HG03196 (cell line): ENCODE measurements at regions not wholly inside any gene's neighbourhood (a gene's known extent, or its start where the extent isn't known, plus 50 kb on each side); places are given as distances from the start of the nearest gene placed in this dataset.
"Not testable (repeated sequence)": the region's sequence is repeated elsewhere in the genome, so short reads cannot be mapped to it uniquely, and the experiment has no call there.

ENCODE experiments used
- ATAC-seq: cut with Tn5 transposase; IDR thresholded peaks from one replicate; pipeline ENCODE4 v1.9.1; 2021; ENCODE audit not compliant: unreplicated experiment

GRCh38 chrY:3037471-3037870 lies 102.3 kb downstream of the ZFY start:
- ATAC-seq = no peak

DNA sequence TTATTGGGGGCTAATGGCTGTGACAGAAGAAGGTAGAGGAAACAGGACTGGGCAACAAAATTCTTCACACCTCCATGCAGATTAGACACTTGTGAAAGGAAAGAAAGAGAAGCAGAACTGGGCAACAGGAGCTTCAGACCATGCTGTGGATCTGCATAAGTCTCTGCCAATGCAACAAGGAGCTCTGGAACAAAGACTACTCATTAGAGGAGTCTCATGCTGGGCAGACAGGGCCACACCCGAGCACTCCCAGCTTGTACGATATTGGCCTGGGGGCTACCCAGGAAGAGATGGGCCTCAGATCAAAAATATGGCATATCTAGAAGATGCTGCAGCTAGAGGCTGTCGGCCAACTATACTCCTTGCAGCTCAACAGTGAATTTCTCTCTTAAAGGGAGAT lies 105.2 kb downstream of the ZFY start:
- no peak for ATAC-seq

- ATAC-seq = no peak
These were observed 106.8 kb downstream of the ZFY start for GRCh38 chrY:3041985-3042384.

DNA sequence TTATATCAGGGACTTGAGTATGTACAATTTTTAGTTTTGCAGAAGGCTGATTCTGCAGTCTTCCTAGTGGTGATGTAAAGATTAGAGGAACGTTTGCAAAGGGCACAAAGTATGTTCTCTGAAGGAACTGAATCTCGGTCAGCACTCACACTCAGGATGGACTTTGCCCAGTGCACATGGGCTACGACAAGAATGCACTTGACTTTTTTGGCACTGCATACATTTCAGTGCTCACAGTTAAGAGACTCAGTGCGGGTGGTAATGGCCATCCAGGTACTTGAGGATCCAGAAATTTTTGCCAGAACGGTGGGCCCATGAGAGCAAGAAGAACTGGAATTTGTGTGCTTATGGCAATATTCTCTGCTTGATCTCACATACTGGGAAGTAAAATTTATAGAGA lies 107.7 kb downstream of the ZFY start:
- ATAC-seq = no peak

DNA sequence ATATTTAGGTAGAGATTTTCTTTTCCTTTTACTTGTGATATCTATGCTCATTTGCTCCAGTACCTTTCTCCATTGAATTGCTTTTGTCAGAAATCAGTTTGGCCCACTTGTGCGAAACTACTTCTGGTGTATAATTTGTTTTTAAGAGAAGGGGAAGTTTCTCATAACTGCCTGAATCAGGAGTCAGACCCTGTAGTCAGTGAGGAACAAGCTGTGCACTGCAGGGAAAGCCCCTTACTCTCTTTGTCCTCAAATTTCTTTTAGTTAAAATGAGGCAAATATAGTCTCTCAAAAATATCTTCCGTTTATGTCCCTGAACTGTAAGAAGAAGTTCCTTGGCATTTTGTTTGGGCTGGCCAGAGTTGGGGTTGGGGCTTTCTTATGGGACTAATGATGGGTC lies 109.9 kb downstream of the ZFY start:
- no peak for ATAC-seq

DNA sequence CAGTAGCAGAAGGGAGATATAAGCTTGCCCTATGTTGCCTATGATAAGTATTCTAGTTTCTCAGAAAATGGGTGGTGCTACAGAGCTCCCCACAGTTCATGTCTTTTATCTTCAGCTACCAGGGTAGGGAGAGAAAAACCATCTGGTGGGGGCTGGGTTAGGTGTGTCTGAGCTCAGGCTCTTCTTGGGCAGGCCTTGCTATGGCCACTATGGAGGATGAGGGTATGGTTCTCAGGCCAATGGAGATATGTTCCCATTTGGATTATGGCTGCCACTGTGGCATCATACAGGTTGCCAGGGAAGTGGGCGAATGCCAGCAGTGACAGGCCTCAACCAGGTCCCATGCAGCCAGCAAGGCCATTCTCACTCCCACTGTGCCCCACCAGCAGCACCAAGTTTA lies 120.3 kb downstream of the ZFY start:
- not testable (repeated sequence) for ATAC-seq

- not testable (repeated sequence) for ATAC-seq
These were observed 123.2 kb downstream of the ZFY start for GRCh38 chrY:3058342-3058741.

DNA sequence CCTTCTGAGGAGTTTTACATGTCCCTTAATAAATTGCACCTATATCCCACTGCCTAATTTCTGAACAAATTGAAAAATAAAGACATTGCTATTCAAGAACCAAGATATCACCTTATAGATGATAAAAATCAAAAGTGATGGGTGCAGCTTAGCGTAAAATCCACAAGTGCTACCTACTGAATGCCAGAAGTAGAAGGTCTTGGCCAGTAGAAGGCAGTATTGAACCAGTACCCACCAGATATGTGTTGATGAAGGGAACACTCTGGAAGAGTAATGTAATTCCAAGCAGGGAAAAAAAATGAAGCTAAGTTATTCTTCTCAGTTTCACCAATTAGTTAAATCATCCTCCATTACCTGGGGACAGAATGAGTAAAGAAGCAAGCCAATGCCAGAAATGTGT lies 125.5 kb downstream of the ZFY start:
- not testable (repeated sequence) for ATAC-seq

- not testable (repeated sequence) for ATAC-seq
These were observed 153.0 kb downstream of the ZFY start for GRCh38 chrY:3088149-3088548.

DNA sequence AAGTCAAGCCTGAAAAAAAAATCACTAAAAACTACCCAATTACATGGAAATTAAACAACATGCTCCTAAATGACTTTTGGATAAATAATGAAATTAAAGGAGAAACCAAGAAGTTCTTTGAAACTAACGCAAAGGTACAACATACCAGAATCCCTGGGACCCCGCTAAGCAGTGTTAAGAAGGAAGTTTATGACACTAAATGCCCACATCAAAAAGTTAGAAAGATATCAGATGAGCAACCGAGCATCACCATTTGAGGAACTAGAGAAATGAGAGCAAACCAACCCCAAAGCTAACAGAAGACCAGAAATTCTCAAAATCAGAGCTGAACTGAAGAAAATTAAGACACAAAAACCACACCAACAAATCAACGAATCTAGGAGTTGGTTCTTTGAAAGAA lies 173.5 kb downstream of the ZFY start:
- not testable (repeated sequence) for ATAC-seq

GRCh38 chrY:3120234-3120633 lies 185.1 kb downstream of the ZFY start:
- ATAC-seq = peak; percentile 74

- peak; percentile 71 for ATAC-seq
These were observed 185.5 kb downstream of the ZFY start for GRCh38 chrY:3120716-3121115.

GRCh38 chrY:3123482-3123881 lies 188.3 kb downstream of the ZFY start:
- ATAC-seq = not testable (repeated sequence)

GRCh38 chrY:3171074-3171473 lies 235.9 kb downstream of the ZFY start:
- not testable (repeated sequence) for ATAC-seq

DNA sequence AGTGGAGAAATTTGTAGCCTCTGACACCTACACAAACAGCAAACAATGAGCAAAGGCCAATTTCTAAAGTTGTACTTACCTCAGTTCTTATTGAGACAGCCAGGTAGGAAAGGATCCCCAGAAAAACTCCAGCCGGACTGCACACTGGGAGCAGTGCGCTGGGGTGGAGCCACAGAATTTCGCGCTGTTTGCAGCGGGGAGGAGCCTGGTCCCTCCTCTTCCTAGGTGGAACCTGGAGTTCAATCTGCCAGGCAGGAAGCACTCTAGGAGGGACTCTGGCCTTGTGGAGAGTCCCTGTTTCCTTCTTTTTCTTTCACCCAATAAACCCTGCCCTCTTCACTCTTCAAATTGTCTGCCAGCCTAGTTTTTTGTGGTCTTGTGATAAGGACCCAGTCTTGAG lies 259.9 kb downstream of the ZFY start:
- ATAC-seq = not testable (repeated sequence)

DNA sequence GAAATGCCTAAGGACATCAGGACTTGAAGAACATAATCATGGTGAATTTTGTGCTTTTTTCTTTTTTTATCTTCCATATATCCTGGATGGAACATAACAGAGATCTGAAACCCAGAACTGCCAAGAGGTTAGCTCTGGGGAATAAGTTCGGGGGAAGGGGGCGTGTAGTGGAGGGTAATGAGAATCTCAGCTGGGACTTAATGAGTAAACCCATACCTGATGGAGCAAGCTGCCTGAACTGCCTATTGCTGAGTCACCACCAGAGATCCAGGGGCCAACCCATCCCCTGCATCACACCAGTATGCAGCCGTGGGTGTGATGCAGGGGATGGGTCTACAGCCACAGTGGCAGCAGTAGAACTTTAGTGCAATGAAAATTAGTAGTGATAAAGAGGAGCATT lies 267.1 kb downstream of the ZFY start:
- not testable (repeated sequence) for ATAC-seq

DNA sequence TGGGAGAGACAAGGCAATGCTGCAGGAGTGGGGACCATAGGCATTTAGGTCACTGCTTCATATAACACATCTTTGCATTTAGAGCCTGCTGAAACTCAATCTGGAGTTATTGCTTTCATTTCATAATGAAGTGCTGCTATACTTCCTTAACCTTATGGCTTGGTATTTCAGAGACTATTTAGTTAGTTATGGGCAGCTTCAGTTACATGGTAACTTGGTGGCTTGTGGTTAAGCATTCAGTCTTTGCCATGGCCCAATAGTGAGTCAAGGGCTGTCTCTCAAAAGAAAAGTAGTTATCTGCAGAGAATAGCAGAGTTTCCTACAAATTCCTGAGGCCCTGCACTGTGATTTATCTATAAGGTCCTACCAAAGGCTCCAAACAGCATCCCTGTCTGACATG lies 271.6 kb downstream of the ZFY start:
- ATAC-seq = peak; percentile 65

DNA sequence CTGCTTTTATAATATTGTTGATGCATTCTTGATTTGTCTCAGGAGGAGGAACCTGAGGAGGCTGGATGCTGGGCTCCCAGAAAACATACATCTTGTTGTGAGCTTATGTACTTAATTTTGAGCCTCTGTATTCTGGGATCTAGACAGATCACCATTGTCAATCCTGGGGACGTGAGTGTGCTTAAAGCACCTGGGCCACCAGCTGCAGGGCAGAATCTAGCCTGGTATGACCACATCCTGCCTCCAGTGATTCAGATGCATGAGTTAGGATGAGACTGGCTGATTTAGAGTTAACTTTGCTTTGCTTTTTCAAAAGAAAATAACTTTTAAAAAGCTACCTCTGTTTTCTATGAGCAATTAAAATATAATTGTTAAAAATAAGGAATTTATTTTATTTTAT lies 278.0 kb downstream of the ZFY start:
- peak; percentile 69 for ATAC-seq

GRCh38 chrY:3218134-3218533 lies 283.0 kb downstream of the ZFY start:
- ATAC-seq = peak; percentile 49

GRCh38 chrY:3218559-3218958 lies 283.4 kb downstream of the ZFY start:
- ATAC-seq = not testable (repeated sequence)

DNA sequence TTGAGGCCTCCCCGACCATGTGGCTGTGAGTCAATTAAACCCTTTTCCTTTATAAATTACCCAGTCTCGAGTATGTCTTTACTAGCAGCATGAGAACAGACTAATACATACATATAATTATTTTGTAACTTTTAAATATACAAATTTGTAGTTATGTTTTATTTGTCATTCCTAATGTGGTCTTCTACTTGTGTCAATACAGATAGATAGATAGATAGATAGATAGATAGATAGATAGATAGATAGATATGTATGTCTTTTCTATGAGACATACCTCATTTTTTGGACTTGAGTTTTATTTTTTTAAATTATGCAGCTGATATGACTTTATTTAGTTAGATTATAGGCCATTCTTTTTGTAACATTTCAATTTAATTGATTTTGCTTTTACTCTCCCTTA lies 316.0 kb upstream of the TGIF2LY start:
- not testable (repeated sequence) for ATAC-seq

DNA sequence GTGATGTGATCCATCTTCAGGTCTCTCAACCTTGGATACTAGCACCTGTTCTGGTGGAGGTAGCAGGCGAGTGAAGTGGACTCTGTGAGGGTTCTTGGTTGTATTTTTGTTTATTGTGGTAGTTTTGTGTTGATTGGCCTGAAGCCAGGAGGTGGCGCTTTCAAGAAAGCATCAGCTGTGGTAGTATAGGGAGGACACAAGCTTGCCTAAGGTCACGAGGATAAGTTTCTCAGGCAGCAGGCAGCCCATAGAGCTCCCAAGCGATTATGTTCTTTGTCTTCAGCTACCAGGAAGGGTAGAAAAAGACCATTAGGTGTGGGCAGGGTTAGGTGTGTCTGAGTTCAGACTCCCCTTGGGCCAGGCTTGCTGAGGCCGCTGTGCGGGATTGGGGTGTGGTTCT lies 290.8 kb upstream of the TGIF2LY start:
- not testable (repeated sequence) for ATAC-seq

DNA sequence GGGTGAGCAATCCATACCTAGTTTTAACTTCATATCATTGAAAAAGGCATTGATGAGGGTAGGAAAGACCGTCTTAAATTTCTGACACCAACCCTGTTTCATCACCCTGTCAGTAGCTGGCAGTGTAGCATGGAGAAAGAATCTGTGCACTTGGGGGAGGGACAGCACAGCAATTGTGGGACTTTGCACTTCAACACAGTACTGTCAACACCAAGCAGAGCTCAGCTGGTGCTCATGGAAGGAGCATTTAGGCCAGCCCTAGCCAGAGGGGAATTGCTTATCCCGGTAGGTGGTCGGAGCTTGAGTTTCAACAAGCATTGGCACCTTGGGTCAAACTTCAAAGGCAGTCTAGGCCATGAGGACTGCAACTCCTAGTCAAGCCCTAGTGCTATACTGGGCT lies 281.6 kb upstream of the TGIF2LY start:
- not testable (repeated sequence) for ATAC-seq

DNA sequence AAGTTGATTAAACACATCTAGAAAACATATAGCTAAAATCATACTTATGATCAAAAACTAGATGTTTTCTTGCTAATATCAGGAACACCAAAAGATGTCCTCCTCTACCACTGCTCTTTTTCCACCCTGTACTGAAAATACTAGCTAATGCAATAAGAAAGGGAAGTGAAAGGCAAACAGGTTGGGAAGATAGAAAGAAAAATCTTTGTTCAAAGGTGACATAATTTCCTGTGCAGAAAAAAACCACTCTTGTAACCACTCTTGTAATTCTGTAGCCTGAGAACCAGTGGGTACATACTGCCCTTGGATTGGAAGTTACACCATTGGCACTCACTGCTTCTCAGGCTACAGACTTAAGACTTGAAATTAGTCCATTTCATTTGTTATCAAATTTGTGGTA lies 258.9 kb upstream of the TGIF2LY start:
- not testable (repeated sequence) for ATAC-seq
